AG08395 (cell line): ENCODE measurements at regions not wholly inside any gene's neighbourhood (a gene's known extent, or its start where the extent isn't known, plus 50 kb on each side); places are given as distances from the start of the nearest gene placed in this dataset.
A peak's percentile ranks its signal among the peaks of the same experiment; 100 is the strongest.

ENCODE experiments used
- DNase-seq: peaks from one replicate; pipeline ENCODE4 v3.0.0; 2012; ENCODE audit warnings: mixed read lengths, low spot score

GRCh38 chr5:166507810-166508425 lies 1783.5 kb upstream of the WWC1 start:
- no peak for DNase-seq

- DNase-seq: no peak
Observed at GRCh38 chr5:166509085-166509484, 1782.4 kb upstream of the WWC1 start.

- no peak for DNase-seq
Observed at GRCh38 chr5:166517976-166518375, 1773.5 kb upstream of the WWC1 start.

GRCh38 chr5:166523206-166523605 lies 1768.2 kb upstream of the WWC1 start:
- no peak for DNase-seq

- no peak for DNase-seq
Observed at GRCh38 chr5:166529200-166529599, 1762.2 kb upstream of the WWC1 start.

GRCh38 chr5:166532456-166533220 lies 1758.8 kb upstream of the WWC1 start:
- DNase-seq: no peak

GRCh38 chr5:166535641-166536040 lies 1755.8 kb upstream of the WWC1 start:
- DNase-seq: no peak

DNA sequence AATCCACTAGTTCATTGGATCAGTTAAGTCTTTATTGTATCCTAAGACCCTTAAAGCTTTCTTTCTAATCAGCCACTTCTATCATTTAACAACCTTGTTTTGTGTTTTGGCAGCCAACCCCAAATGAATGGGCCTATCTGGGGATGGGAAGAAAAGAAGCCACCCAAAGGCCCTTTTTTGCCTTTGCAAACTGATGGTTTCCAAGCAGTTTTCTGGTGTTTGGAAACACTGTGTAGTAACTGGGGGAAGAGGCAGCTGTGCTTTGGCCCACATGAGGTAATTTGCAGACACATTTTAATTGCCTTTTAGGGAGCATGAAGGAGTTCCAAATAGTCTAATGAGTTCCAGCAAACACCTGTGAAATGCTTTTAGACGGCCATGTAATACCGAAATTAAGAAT lies 1751.3 kb upstream of the WWC1 start:
- DNase-seq: no peak

DNA sequence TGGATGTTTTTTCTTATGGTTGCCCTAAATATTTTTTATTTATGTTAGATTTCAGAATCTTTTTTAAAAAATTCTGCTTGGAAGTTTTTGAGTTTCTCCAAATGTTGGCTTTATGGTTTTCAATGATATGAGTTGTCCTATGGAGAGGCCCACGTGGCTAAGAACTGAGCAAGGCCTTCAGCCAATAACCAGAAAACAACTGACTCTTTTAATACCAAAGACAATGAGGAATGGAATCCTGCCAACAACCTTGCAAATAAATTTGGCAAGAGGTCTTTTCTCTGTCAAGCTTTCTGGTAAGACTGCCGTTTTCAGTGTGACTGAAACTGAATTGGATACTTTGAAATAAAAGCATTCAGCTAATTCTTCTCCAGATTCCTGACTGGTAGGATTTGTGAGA lies 1740.1 kb upstream of the WWC1 start:
- DNase-seq: no peak

- DNase-seq: no peak
Observed at GRCh38 chr5:166553778-166554177, 1737.7 kb upstream of the WWC1 start.

DNA sequence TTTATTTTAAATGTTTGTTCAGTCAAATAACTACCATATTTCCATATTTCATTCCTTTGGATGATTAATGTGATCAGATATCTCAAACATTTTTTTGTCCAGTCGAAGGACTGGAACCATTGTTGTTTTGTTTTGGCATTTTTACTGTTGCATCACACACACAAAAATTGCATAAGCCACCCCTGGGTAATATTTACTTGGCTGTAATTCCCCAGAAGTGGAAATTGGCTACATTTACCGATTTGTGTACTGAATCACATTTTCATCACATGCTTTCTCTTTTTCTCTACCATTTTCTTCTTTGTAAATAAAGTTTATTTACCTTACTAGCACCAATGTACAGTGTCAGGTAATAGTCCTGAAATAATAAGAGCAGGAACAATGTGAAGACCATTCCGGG lies 1729.7 kb upstream of the WWC1 start:
- DNase-seq: no peak

DNA sequence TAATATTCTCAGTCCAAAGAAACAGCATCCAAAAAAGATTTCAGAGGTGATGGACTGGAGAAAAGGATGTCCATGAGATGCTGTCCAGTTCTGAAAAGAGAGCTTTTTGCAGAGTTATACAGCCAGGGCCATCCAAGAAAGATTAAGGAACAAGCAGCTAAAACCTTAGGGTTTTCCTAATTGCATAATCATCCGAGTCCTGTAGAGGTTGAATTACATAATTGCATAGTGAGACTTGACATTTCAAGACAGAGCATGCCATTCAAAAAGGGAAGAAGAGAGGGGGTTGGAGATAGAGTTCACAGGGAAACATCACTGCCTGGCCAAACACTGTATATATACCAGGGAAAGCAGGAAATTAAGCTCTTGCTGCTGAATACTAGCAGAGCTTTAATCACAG lies 1729.2 kb upstream of the WWC1 start:
- no peak for DNase-seq

GRCh38 chr5:166566725-166567124 lies 1724.7 kb upstream of the WWC1 start:
- DNase-seq: no peak

- DNase-seq: no peak
Observed at GRCh38 chr5:166570865-166571264, 1720.6 kb upstream of the WWC1 start.

DNA sequence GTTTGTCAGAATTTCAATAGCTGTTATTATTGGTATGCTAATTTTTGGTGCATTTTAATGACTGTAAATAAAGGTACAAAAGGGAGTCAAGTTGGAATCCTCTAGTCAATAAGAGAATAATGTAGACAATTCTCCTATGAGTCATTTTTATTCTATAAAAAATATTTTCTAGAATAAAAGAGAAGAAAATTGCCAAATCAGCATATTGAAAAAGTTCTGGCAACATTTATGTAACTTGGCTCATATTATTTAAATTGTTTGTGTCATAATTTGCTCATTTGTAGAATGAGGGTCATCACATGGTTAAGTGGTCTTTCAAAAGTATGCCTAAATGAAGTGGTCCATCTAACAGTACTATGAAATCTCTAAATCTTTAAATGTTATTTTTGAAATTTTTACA lies 1719.8 kb upstream of the WWC1 start:
- DNase-seq: no peak

DNA sequence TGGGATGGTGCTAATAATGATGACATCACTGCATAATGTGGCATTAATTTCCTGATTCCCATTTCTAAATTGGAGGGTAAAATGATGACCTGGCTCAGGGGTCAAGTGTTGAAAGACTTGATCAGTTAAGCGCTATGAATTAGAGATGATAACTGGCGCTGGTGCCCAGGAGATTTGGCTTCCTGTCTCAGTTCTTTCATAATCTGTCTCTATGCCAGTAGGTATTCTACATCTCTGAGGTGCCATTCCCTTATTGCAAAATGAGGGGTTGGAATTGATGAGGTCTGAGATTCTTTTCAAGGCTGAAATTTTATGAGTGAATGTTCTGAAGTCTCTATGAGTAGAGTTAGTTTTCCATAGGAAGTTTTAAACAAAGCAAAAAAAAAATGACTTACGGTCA lies 1715.1 kb upstream of the WWC1 start:
- no peak for DNase-seq

DNA sequence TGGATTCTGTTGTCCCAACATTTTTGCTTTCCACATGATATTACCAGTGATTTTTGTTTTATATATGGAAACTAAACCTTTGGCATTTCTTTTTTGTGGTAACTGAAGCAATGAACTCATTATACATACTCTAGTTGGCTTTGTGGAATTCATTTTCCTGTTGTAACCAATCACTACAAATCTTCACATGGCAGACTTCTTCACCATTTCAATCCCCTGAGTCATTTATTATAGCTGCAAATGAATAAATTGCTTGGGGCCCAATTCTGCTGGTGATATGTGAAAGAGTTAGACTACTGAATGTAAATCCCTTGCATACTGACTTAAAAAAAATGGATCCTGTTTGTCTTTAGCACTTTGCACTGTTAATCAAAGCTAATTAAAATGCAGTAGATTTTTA lies 1709.6 kb upstream of the WWC1 start:
- no peak for DNase-seq

DNA sequence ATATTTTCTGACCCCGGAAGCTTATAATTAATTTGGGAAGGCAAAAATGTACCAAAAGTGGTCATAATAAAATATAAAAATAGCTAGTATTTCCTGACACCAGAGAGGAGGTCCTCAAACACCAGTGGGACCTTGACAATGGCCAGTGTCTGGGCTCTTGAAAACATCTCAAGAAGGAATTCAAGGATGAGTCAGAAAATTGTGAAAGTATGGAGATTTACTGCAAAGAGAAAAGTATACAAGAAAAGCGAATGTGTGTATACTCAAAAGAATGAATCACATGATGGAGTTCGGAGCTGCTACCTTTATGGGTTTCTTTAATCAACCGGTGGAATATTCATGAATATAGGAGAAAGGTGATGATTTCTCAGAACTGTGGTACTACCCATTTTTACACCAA lies 1709.0 kb upstream of the WWC1 start:
- DNase-seq: no peak

DNA sequence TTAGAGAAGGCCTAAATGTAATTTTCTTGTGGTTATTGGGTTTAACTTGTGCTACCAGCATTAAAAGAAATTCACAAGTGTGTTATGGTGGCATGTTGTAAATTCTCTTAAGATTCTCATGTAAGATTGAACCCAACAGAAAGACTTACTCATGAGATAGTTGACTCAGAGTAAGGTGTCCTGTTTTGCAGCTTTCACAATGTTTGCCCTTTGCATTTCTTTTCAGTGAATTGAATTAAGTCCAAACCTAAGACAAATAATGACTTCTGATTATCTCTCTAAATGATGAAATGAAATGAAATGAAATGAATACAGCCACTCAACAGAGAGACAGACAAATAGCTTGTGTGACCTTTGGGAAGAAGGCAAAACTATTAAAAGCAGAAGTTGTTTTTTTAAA lies 1696.9 kb upstream of the WWC1 start:
- DNase-seq: no peak

- DNase-seq: peak; percentile 1
Observed at GRCh38 chr5:166595274-166595951, 1696.0 kb upstream of the WWC1 start.

GRCh38 chr5:166596043-166596442 lies 1695.4 kb upstream of the WWC1 start:
- DNase-seq: no peak

DNA sequence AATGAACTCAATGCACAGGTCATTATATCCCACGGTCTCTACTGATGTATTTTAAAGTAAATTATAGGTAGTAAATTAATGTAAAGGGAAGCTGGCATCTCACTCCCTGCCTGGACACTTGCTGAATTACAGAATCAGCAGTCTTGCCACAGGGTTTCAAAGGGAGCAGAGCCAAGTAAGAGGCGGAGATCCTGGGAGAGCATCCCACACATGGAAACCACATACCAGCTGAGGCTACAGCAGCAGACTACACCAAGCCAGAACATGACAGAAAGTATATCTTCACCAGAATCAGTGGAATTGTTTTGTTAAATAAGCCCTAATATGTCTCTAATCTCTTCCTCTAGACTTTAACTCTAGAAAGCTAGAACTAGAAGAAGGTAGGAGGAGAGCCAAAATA lies 1689.2 kb upstream of the WWC1 start:
- DNase-seq: no peak

- DNase-seq: no peak
Observed at GRCh38 chr5:166617507-166617906, 1673.9 kb upstream of the WWC1 start.
